B cell (primary cell): ENCODE measurements at regions not wholly inside any gene's neighbourhood (a gene's known extent, or its start where the extent isn't known, plus 50 kb on each side); places are given as distances from the start of the nearest gene placed in this dataset.

ENCODE experiments used
- ATAC-seq: fragments of 200-7000 bp; cut with Tn5 transposase; one replicate; pipeline ENCODE4 v1.10.0; 2021; ENCODE audit warnings: low read depth, mild to moderate bottlenecking, moderate number of reproducible peaks, moderate library complexity
- CTCF ChIA-PET: fragments of 350-600 bp; sonication (Branson Sonifier 250); formaldehyde crosslinking; loops from one replicate; lab custom pipeline; 2021; ENCODE audit warnings: antibody characterized with exemption, inconsistent platforms; lab: Charles Lee
- POLR2A ChIA-PET: fragments of 350-600 bp; sonication (Branson Sonifier 250); formaldehyde crosslinking; loops from one replicate; lab custom pipeline; 2021; ENCODE audit warnings: antibody characterized with exemption; lab: Charles Lee
- DNase-seq: peaks from one replicate; pipeline ENCODE4 v3.0.0; 2013
- H2AFZ ChIP-seq: 2 replicates; pipeline ENCODE4 v1.6.1; 2012; ENCODE audit warnings: mild to moderate bottlenecking, low read depth, low read length; ENCODE audit not compliant: insufficient read depth, poor library complexity, severe bottlenecking
- H3K27ac ChIP-seq, 2 donors: 1 replicate in 1 of 2; 2 replicates in 1 of 2; pipeline ENCODE4 v1.5.1; 2012 to 2013; ENCODE audit warnings: low read length in 2 of 2, mild to moderate bottlenecking in 2 of 2, moderate library complexity in 1 of 2
- H3K27me3 ChIP-seq, 4 experiments: fragments of 200-600 bp in 1 of 4; sonication (generic) in 1 of 4; replicated peaks in 1 of 4; 1 replicate in 2 of 4; 2 replicates in 2 of 4; pipeline versions ENCODE4 v1.6.1 to v1.7.0; 2013 to 2016; ENCODE audit warnings: low read length in 3 of 4, mild to moderate bottlenecking in 2 of 4, mixed read lengths in 1 of 4, moderate library complexity in 1 of 4; ENCODE audit not compliant: insufficient read depth in 4 of 4, control insufficient read depth in 3 of 4; ENCODE audit errors: control extremely low read depth in 1 of 4
- H3K36me3 ChIP-seq, 2 experiments: replicated peaks in 1 of 2; 1 replicate in 1 of 2; 2 replicates in 1 of 2; pipeline versions ENCODE4 v1.6.1 to v1.7.1; 2013; ENCODE audit warnings: low read length in 1 of 2; ENCODE audit not compliant: insufficient read depth in 2 of 2, control insufficient read depth in 1 of 2; ENCODE audit errors: control extremely low read depth in 1 of 2, extremely low read depth in 1 of 2
- H3K4me1 ChIP-seq, 2 donors: fragments of 200-600 bp in 1 of 2; sonication (generic) in 1 of 2; 1 replicate in 1 of 2; 2 replicates in 1 of 2; pipeline versions ENCODE4 v1.5.1 to v1.6.1; 2013 to 2017; ENCODE audit warnings: low read length in 2 of 2; ENCODE audit not compliant: control insufficient read depth in 2 of 2, insufficient read depth in 2 of 2
- H3K4me2 ChIP-seq: replicated peaks from 2 replicates; pipeline ENCODE3; 2012; ENCODE audit warnings: mild to moderate bottlenecking, low read depth, low read length; ENCODE audit not compliant: poor library complexity, severe bottlenecking
- H3K4me3 ChIP-seq, 5 experiments: fragments of 200-600 bp in 1 of 5; sonication (generic) in 1 of 5; 1 replicate in 3 of 5; 2 replicates in 2 of 5; pipeline versions ENCODE4 v1.5.1 to v1.7.0; 2011 to 2016; ENCODE audit warnings: low read length in 4 of 5, mild to moderate bottlenecking in 4 of 5, low read depth in 2 of 5, control low read depth in 1 of 5, moderate library complexity in 1 of 5; ENCODE audit not compliant: insufficient read depth in 1 of 5; ENCODE audit errors: control extremely low read depth in 1 of 5, extremely low read depth in 1 of 5
- H3K79me2 ChIP-seq: fragments of 200-600 bp; sonication (generic); one replicate; pipeline ENCODE4 v1.6.0; 2016; ENCODE audit warnings: low read length; ENCODE audit not compliant: control insufficient read depth, insufficient read depth
- H3K9ac ChIP-seq: fragments of 200-600 bp; sonication (generic); 2 replicates; pipeline ENCODE4 v1.6.1; 2017; ENCODE audit warnings: mild to moderate bottlenecking, low read length, moderate library complexity
- H3K9me3 ChIP-seq, 3 donors: one replicate each; pipeline versions ENCODE4 v1.6.1 to v1.7.1; 2013; ENCODE audit warnings: low read length in 2 of 3; ENCODE audit not compliant: control insufficient read depth in 2 of 3, insufficient read depth in 1 of 3; ENCODE audit errors: control extremely low read depth in 1 of 3
- H4K20me1 ChIP-seq: 2 replicates; pipeline ENCODE4 v1.6.0; 2012; ENCODE audit warnings: mild to moderate bottlenecking, low read length; ENCODE audit not compliant: insufficient read depth, control insufficient read depth, poor library complexity, severe bottlenecking
- H3K27ac Mint-ChIP-seq: one replicate; pipeline ENCODE4 v1.8.0; 2021; ENCODE audit warnings: mixed read lengths
- H3K27me3 Mint-ChIP-seq: one replicate; pipeline ENCODE4 v1.8.0; 2021; ENCODE audit warnings: mixed read lengths
- H3K4me1 Mint-ChIP-seq: one replicate; pipeline ENCODE4 v1.8.0; 2021; ENCODE audit warnings: mixed read lengths
- H3K4me3 Mint-ChIP-seq: one replicate; pipeline ENCODE4 v1.8.0; 2021; ENCODE audit warnings: mixed read lengths
- H3K9me3 Mint-ChIP-seq: one replicate; pipeline ENCODE4 v1.8.0; 2022; ENCODE audit warnings: mixed read lengths; ENCODE audit not compliant: insufficient read depth
- CTCF ChIP-seq: fragments of 200-600 bp; IDR thresholded peaks from one replicate; pipeline ENCODE4 v1.8.0; 2022; ENCODE audit warnings: antibody characterized with exemption, mild to moderate bottlenecking
- EZH2 ChIP-seq: IDR thresholded peaks from 2 replicates; pipeline ENCODE4 v1.6.1; 2012; ENCODE audit warnings: borderline replicate concordance, low read depth, mild to moderate bottlenecking, moderate library complexity, low read length; ENCODE audit not compliant: insufficient read depth, poor library complexity, severe bottlenecking
- WGBS: methylation state at CpG from one replicate; pipeline ENCODE4 v1.1.5; 2013; ENCODE audit warnings: missing lambda C conversion rate; ENCODE audit not compliant: insufficient coverage; 5-methylcytosine and 5-hydroxymethylcytosine counted together
- intact Hi-C: fragments of 100-400 bp; cut with micrococcal nuclease; formaldehyde crosslinking; loops from one replicate; pipeline ENCODE4 v1.10.0; 2022

DNA sequence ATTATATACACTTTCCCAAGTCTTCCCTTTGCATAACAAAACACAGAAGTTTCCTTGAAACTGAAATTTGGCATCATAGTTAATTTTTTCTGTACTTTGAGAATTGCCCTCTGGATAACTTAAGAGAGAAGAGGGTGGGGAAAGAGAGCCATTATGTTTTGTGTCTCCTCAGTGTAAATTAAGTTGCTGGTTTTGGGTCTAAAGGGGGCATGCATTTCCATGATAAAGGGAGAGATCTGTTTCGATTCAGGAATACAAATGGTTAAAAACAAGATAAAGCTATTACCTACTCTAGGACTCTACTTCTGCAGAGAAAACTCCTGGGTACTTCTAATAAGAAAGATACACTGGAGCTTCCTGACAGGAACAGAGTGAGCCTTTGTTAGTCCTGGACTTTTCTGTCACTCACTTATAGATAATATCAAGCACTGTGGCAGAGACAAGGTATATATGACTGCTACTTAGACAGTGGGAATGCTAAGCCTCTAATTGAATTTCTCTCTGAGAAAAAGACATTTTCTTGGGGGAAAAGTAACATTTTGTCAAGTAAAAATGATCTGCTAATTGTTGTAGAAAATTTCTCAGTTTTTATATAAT is 142.8 kb upstream of the PCDH9 start:
- no peaks in the 10 kb centered on the region for H3K9me3 ChIP-seq
- no peaks in the 10 kb centered on the region for H3K4me1 ChIP-seq
- ATAC-seq = no peak
- Mint-ChIP-seq H3K9me3 (no peaks in the 10 kb centered on the region), H3K27me3 (no peaks in the 10 kb centered on the region), H3K4me1 (no peaks in the 10 kb centered on the region), H3K27ac (no peak overlapping the region), H3K4me3 (no peak overlapping the region)
- WGBS = no CpG with 5 or more reads among the region's 1 CpG
- no peaks in the 10 kb centered on the region for H3K27me3 ChIP-seq
- no peak overlapping the region for H3K9ac ChIP-seq
- POLR2A ChIA-PET = no interaction called here
- DNase-seq = no peak
- intact Hi-C loops = no loop called here
- no peaks in the 10 kb centered on the region for H4K20me1 ChIP-seq
- TF ChIP-seq EZH2 (no peak), CTCF (no peak)
- no peaks in the 10 kb centered on the region for H3K79me2 ChIP-seq
- H3K4me3 ChIP-seq = no peak overlapping the region
- no peak overlapping the region for H3K27ac ChIP-seq
- no peak overlapping the region for H3K4me2 ChIP-seq
- H3K36me3 ChIP-seq = no peaks in the 10 kb centered on the region
- CTCF ChIA-PET = no interaction called here
- no peak overlapping the region for H2AFZ ChIP-seq

DNA sequence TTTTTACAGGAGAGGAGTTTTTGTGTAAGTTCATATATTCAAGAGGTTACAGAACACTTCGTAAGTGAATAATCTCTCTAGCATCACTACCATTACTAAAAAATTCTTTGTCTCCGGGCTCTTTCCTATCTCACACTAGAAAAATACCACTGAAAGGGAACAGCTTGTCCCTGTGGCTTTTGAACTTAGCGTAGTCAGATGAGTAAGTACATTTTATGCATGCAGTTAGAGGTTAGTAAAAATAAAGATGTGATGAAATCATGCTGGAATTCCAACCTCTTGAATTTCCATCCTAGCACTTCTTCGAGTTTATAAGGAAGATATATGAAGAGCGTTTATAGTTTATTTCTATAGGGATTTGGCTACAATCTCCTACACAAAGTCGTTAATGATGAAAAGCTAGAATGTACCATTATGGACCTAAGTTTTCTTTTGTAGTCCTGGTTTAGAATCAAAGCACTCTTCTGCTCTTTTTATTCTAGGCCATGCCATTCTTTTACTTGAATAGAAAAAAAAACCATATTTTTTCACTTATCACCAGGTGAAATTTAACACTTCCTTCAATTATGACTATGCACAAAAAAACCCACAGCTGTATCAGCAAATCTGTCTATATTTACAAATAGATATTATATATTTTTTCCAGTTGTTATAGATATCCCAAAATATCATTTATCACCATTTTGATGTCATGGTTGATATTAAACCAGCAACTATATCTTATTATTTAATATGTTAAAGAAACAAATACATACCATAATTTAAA is 139.9 kb upstream of the PCDH9 start:
- Mint-ChIP-seq H3K27me3 (no peaks in the 10 kb centered on the region), H3K27ac (no peak overlapping the region), H3K4me1 (no peaks in the 10 kb centered on the region), H3K9me3 (no peaks in the 10 kb centered on the region), H3K4me3 (no peak overlapping the region)
- no peak for DNase-seq
- CTCF ChIA-PET = no interaction called here
- Histone ChIP-seq H3K79me2 (no peaks in the 10 kb centered on the region), H4K20me1 (no peaks in the 10 kb centered on the region), H3K9me3 (no peaks in the 10 kb centered on the region), H3K4me3 (no peak overlapping the region), H2AFZ (no peak overlapping the region), H3K9ac (no peak overlapping the region), H3K4me1 (no peaks in the 10 kb centered on the region), H3K27me3 (no peaks in the 10 kb centered on the region), H3K4me2 (no peak overlapping the region), H3K27ac (no peak overlapping the region), H3K36me3 (no peaks in the 10 kb centered on the region)
- intact Hi-C loops = no loop called here
- no CpG with 5 or more reads among the region's 6 CpGs for WGBS
- TF ChIP-seq CTCF = no peak
- TF ChIP-seq EZH2 = no peak
- POLR2A ChIA-PET = no interaction called here
- no peak for ATAC-seq
